HL-60 (cell line): ENCODE measurements at regions not wholly inside any gene's neighbourhood (a gene's known extent, or its start where the extent isn't known, plus 50 kb on each side); places are given as distances from the start of the nearest gene placed in this dataset.

Source experiments
- CTCF ChIP-seq: IDR thresholded peaks from one replicate; pipeline ENCODE4 v1.5.1; 2011; ENCODE audit warnings: low read length, control low read depth, inconsistent platforms; ENCODE audit not compliant: insufficient read depth
- GABPA ChIP-seq: IDR thresholded peaks from 2 replicates; pipeline ENCODE4 v1.6.1; 2012; ENCODE audit warnings: low read depth

GRCh38 chr12:19779395-19780056 lies 340.2 kb downstream of the AEBP2 start:
- TF ChIP-seq CTCF, result no peak
- no peak for TF ChIP-seq GABPA
